Lower lobe of right lung (tissue), 2 donors: ENCODE measurements at regions not wholly inside any gene's neighbourhood (a gene's known extent, or its start where the extent isn't known, plus 50 kb on each side); places are given as distances from the start of the nearest gene placed in this dataset.

Experiments
- ATAC-seq, 2 donors: fragments of 200-7000 bp; cut with Tn5 transposase; one replicate each; pipeline ENCODE4 v1.9.1; 2020 to 2022; ENCODE audit warnings: mild to moderate bottlenecking in 2 of 2, moderate library complexity in 2 of 2
- DNase-seq: peaks from one replicate; pipeline ENCODE4 v3.0.0-alpha.2; 2020
- H3K27ac ChIP-seq: fragments of 200-600 bp; one replicate; pipeline ENCODE4 v1.8.0; 2022
- H3K27me3 ChIP-seq: fragments of 200-600 bp; one replicate; pipeline ENCODE4 v1.8.0; 2022; ENCODE audit warnings: low read depth
- H3K36me3 ChIP-seq: fragments of 200-600 bp; one replicate; pipeline ENCODE4 v1.8.0; 2022; ENCODE audit warnings: mild to moderate bottlenecking
- H3K4me1 ChIP-seq: fragments of 200-600 bp; one replicate; pipeline ENCODE4 v1.8.0; 2022
- H3K4me3 ChIP-seq: fragments of 200-600 bp; one replicate; pipeline ENCODE4 v1.8.0; 2022; ENCODE audit warnings: mild to moderate bottlenecking
- H3K9me3 ChIP-seq: fragments of 200-600 bp; one replicate; pipeline ENCODE4 v1.8.0; 2022
- CTCF ChIP-seq: fragments of 200-600 bp; IDR thresholded peaks from one replicate; pipeline ENCODE4 v1.8.0; 2022; ENCODE audit warnings: antibody characterized with exemption, mild to moderate bottlenecking
- intact Hi-C: fragments of 100-400 bp; cut with DNase I; formaldehyde crosslinking; loops from one replicate; pipeline ENCODE4 v1.11.0; 2022
- donor health status: DM: no; HTN: yes; CAD: no; lungs with severe emphysema.

GRCh38 chr15:39320886-39321285 is 260.0 kb upstream of the THBS1 start:
- no peaks in the 10 kb centered on the region for H3K36me3 ChIP-seq
- H3K27ac ChIP-seq: no peak overlapping the region
- DNase-seq (no peak), ATAC-seq (no peak)
- intact Hi-C loops: no loop called here
- no peak for TF ChIP-seq CTCF
- no peaks in the 10 kb centered on the region for H3K27me3 ChIP-seq
- no peak overlapping the region for H3K4me3 ChIP-seq
- peaks cover 14% of the 10 kb centered on the region for H3K9me3 ChIP-seq
- H3K4me1 ChIP-seq: no peaks in the 10 kb centered on the region

GRCh38 chr15:39321977-39322376 is 258.9 kb upstream of the THBS1 start:
- TF ChIP-seq CTCF: no peak
- Histone ChIP-seq H3K27ac (no peak overlapping the region), H3K27me3 (no peaks in the 10 kb centered on the region), H3K4me1 (no peaks in the 10 kb centered on the region), H3K9me3 (peaks cover 14% of the 10 kb centered on the region), H3K36me3 (no peaks in the 10 kb centered on the region), H3K4me3 (no peak overlapping the region)
- intact Hi-C loops: no loop called here
- DNase-seq (no peak), ATAC-seq (no peak)

- no peaks in the 10 kb centered on the region for H3K4me1 ChIP-seq
- H3K27me3 ChIP-seq: no peaks in the 10 kb centered on the region
- no peak overlapping the region for H3K4me3 ChIP-seq
- no peaks in the 10 kb centered on the region for H3K36me3 ChIP-seq
- H3K9me3 ChIP-seq: peaks cover 14% of the 10 kb centered on the region
- ATAC-seq (no peak), DNase-seq (no peak)
- no peak for TF ChIP-seq CTCF
- intact Hi-C loops: no loop called here
- H3K27ac ChIP-seq: no peak overlapping the region
These were observed 257.7 kb upstream of the THBS1 start for GRCh38 chr15:39323157-39323556.

- DNase-seq: no peak
- Histone ChIP-seq H3K27ac (no peak overlapping the region), H3K9me3 (peaks cover 14% of the 10 kb centered on the region), H3K4me1 (no peaks in the 10 kb centered on the region), H3K36me3 (no peaks in the 10 kb centered on the region), H3K4me3 (no peak overlapping the region), H3K27me3 (no peaks in the 10 kb centered on the region)
- no peak for TF ChIP-seq CTCF
- intact Hi-C loops: no loop called here
- no peak for ATAC-seq
These were observed 257.2 kb upstream of the THBS1 start for GRCh38 chr15:39323706-39324105.

GRCh38 chr15:39326306-39326975 is 254.4 kb upstream of the THBS1 start:
- no peaks in the 10 kb centered on the region for H3K9me3 ChIP-seq
- no peaks in the 10 kb centered on the region for H3K27me3 ChIP-seq
- H3K36me3 ChIP-seq: no peaks in the 10 kb centered on the region
- intact Hi-C loops: no loop called here
- ATAC-seq: peak in 1 of 2 donors; percentile 37
- DNase-seq: no peak
- H3K4me1 ChIP-seq: no peaks in the 10 kb centered on the region
- TF ChIP-seq CTCF: no peak
- H3K4me3 ChIP-seq: no peak overlapping the region
- no peak overlapping the region for H3K27ac ChIP-seq
